H9 (cell line): ENCODE measurements at regions not wholly inside any gene's neighbourhood (a gene's known extent, or its start where the extent isn't known, plus 50 kb on each side); places are given as distances from the start of the nearest gene placed in this dataset.

Source experiments
- DNase-seq: peaks from one replicate; pipeline ENCODE4 v3.0.0-alpha.2; 2017
- H2AFZ ChIP-seq: one replicate; pipeline ENCODE4 v1.6.1; 2013; ENCODE audit warnings: mild to moderate bottlenecking, low read length, control low read depth, moderate library complexity
- H2AK5ac ChIP-seq: 2 replicates; pipeline ENCODE4 v1.6.1; 2013; ENCODE audit warnings: low read length, control low read depth, mixed read lengths; ENCODE audit not compliant: insufficient read length
- H2BK120ac ChIP-seq: one replicate; pipeline ENCODE4 v1.6.1; 2013; ENCODE audit warnings: low read depth, mild to moderate bottlenecking, low read length, control low read depth, inconsistent platforms; ENCODE audit not compliant: poor library complexity, severe bottlenecking
- H2BK12ac ChIP-seq: 2 replicates; pipeline ENCODE4 v1.6.1; 2013; ENCODE audit warnings: low read length, control low read depth, mixed read lengths, low read depth; ENCODE audit not compliant: insufficient read length
- H2BK15ac ChIP-seq: 2 replicates; pipeline ENCODE4 v1.6.1; 2013; ENCODE audit warnings: low read depth, low read length, control low read depth
- H2BK20ac ChIP-seq: one replicate; pipeline ENCODE4 v1.6.1; 2013; ENCODE audit warnings: low read depth, mild to moderate bottlenecking, low read length, control low read depth, inconsistent platforms; ENCODE audit not compliant: poor library complexity, severe bottlenecking
- H2BK5ac ChIP-seq: 2 replicates; pipeline ENCODE4 v1.6.1; 2013; ENCODE audit warnings: low read length, control low read depth, mixed read lengths; ENCODE audit not compliant: insufficient read length
- H3K14ac ChIP-seq: 2 replicates; pipeline ENCODE4 v1.6.1; 2013; ENCODE audit warnings: low read length, control low read depth; ENCODE audit not compliant: insufficient read depth
- H3K18ac ChIP-seq: 2 replicates; pipeline ENCODE4 v1.6.1; 2013; ENCODE audit warnings: low read depth, mild to moderate bottlenecking, mixed read lengths, low read length, control low read depth; ENCODE audit not compliant: insufficient read length
- H3K23ac ChIP-seq: 2 replicates; pipeline ENCODE4 v1.6.1; 2013; ENCODE audit warnings: low read length, control low read depth, mixed read lengths, low read depth; ENCODE audit not compliant: insufficient read length
- H3K23me2 ChIP-seq: 2 replicates; pipeline ENCODE4 v1.6.1; 2013; ENCODE audit warnings: low read depth, mild to moderate bottlenecking, mixed read lengths, low read length, control low read depth; ENCODE audit not compliant: insufficient read length, poor library complexity, severe bottlenecking
- H3K27ac ChIP-seq: 2 replicates; pipeline ENCODE4 v1.5.1; 2013; ENCODE audit warnings: low read length, control low read depth, mixed read lengths, low read depth; ENCODE audit not compliant: insufficient read length
- H3K27me3 ChIP-seq: 2 replicates; pipeline ENCODE4 v1.6.1; 2013; ENCODE audit warnings: low read length, control low read depth, inconsistent platforms; ENCODE audit not compliant: insufficient read depth
- H3K4ac ChIP-seq: 2 replicates; pipeline ENCODE4 v1.6.1; 2013; ENCODE audit warnings: low read depth, mild to moderate bottlenecking, control low read depth, inconsistent platforms, low read length, moderate library complexity
- H3K4me1 ChIP-seq: 2 replicates; pipeline ENCODE4 v1.6.1; 2013; ENCODE audit warnings: low read length, control low read depth, inconsistent platforms; ENCODE audit not compliant: insufficient read depth
- H3K4me2 ChIP-seq: 2 replicates; pipeline ENCODE4 v1.6.1; 2013; ENCODE audit warnings: low read length, control low read depth, mixed read lengths; ENCODE audit not compliant: insufficient read length, insufficient read depth
- H3K56ac ChIP-seq: 2 replicates; pipeline ENCODE4 v1.6.1; 2013; ENCODE audit warnings: low read depth, mild to moderate bottlenecking, mixed read lengths, low read length, control low read depth; ENCODE audit not compliant: insufficient read length
- H3K79me1 ChIP-seq: 2 replicates; pipeline ENCODE4 v1.6.1; 2013; ENCODE audit warnings: low read depth, mild to moderate bottlenecking, moderate library complexity, low read length, control low read depth, inconsistent platforms; ENCODE audit not compliant: insufficient read depth, poor library complexity, severe bottlenecking
- H3K79me2 ChIP-seq: 2 replicates; pipeline ENCODE4 v1.6.1; 2013; ENCODE audit warnings: low read length, control low read depth, inconsistent platforms; ENCODE audit not compliant: insufficient read depth
- H3K9ac ChIP-seq: 2 replicates; pipeline ENCODE4 v1.6.1; 2013; ENCODE audit warnings: low read length, control low read depth, mixed read lengths; ENCODE audit not compliant: insufficient read length; ENCODE audit errors: extremely low read depth
- H3K9me3 ChIP-seq: one replicate; pipeline ENCODE4 v1.6.1; 2013; ENCODE audit warnings: low read depth, low read length, inconsistent platforms; ENCODE audit not compliant: control insufficient read depth
- H3T11ph ChIP-seq: one replicate; pipeline ENCODE4 v1.6.1; 2013; ENCODE audit warnings: mild to moderate bottlenecking, low read length, control low read depth, inconsistent platforms
- H4K20me1 ChIP-seq: one replicate; pipeline ENCODE4 v1.6.1; 2013; ENCODE audit not compliant: control insufficient read depth, insufficient read length, insufficient read depth
- H4K5ac ChIP-seq: 2 replicates; pipeline ENCODE4 v1.6.1; 2013; ENCODE audit warnings: low read depth, mild to moderate bottlenecking, mixed read lengths, low read length, control low read depth; ENCODE audit not compliant: insufficient read length
- H4K8ac ChIP-seq: replicated peaks from 2 replicates; pipeline ENCODE4 v1.6.1; 2013; ENCODE audit warnings: low read length, control low read depth, mixed read lengths, low read depth; ENCODE audit not compliant: insufficient read length
- H4K91ac ChIP-seq: 2 replicates; pipeline ENCODE4 v1.6.1; 2013; ENCODE audit warnings: low read depth, mild to moderate bottlenecking, moderate library complexity, mixed read lengths, low read length, control low read depth; ENCODE audit not compliant: insufficient read length
- H3K27ac Mint-ChIP-seq, 3 experiments: 2 replicates in 2 of 3; 3 replicates in 1 of 3; pipeline ENCODE4 v1.8.0; 2020 to 2021; ENCODE audit warnings: mixed read lengths in 3 of 3, mild to moderate bottlenecking in 1 of 3, moderate library complexity in 1 of 3
- H3K27me3 Mint-ChIP-seq: 2 replicates; pipeline ENCODE4 v1.8.0; 2021; ENCODE audit warnings: low read depth, mild to moderate bottlenecking, moderate library complexity, mixed read lengths
- H3K36me3 Mint-ChIP-seq, 3 experiments: 2 replicates in 2 of 3; 3 replicates in 1 of 3; pipeline ENCODE4 v1.8.0; 2020 to 2021; ENCODE audit warnings: low read depth in 3 of 3, mixed read lengths in 3 of 3; ENCODE audit not compliant: insufficient read depth in 1 of 3
- H3K4me1 Mint-ChIP-seq, 2 experiments: 2 replicates each; pipeline ENCODE4 v1.8.0; 2020; ENCODE audit warnings: mixed read lengths in 2 of 2
- H3K4me3 Mint-ChIP-seq, 2 experiments: 2 replicates in 1 of 2; 3 replicates in 1 of 2; pipeline ENCODE4 v1.8.0; 2020 to 2021; ENCODE audit warnings: mild to moderate bottlenecking in 2 of 2, mixed read lengths in 2 of 2, moderate library complexity in 1 of 2
- H3K9me3 Mint-ChIP-seq, 2 experiments: 2 replicates in 1 of 2; 3 replicates in 1 of 2; pipeline ENCODE4 v1.8.0; 2020; ENCODE audit warnings: mild to moderate bottlenecking in 2 of 2, mixed read lengths in 2 of 2, moderate library complexity in 1 of 2
- CTCF ChIP-seq: fragments of 200-600 bp; sonication (generic); conservative IDR thresholded peaks from 3 replicates; pipeline ENCODE4 v1.8.0; 2021; ENCODE audit warnings: antibody characterized with exemption, mild to moderate bottlenecking
- WGBS: extraction: QIAGEN DNeasy Blood & Tissue Kit; methylation state at CpG from one replicate; pipeline ENCODE4 v1.1.7; 2013; ENCODE audit warnings: missing lambda C conversion rate, low lambda C conversion rate, mixed read lengths; ENCODE audit not compliant: insufficient read length; ENCODE audit errors: extremely low coverage; 5-methylcytosine and 5-hydroxymethylcytosine counted together

- Histone ChIP-seq H3K27me3 (no peaks in the 10 kb centered on the region), H3K79me2 (no peaks in the 10 kb centered on the region), H3K27ac (no peak overlapping the region), H2AFZ (no peak overlapping the region), H4K20me1 (no peaks in the 10 kb centered on the region), H3K9me3 (no peaks in the 10 kb centered on the region), H3K14ac (no peak overlapping the region), H2BK15ac (no peak overlapping the region), H4K8ac (no peak overlapping the region), H3K23ac (no peak overlapping the region), H3K79me1 (no peaks in the 10 kb centered on the region), H2BK20ac (no peak overlapping the region), H2BK120ac (no peak overlapping the region), H3K4me1 (no peaks in the 10 kb centered on the region), H3K18ac (no peak overlapping the region), H3K4ac (no peak overlapping the region), H3K9ac (no peak overlapping the region), H3K4me2 (no peak overlapping the region), H4K5ac (no peak overlapping the region), H2BK12ac (no peak overlapping the region), H3T11ph (no peak overlapping the region), H3K56ac (no peak overlapping the region), H2BK5ac (no peak overlapping the region), H3K23me2 (no peaks in the 10 kb centered on the region), H4K91ac (no peak overlapping the region), H2AK5ac (no peak overlapping the region)
- H3K36me3 Mint-ChIP-seq = peaks cover 0 to 2% (median 0%) of the 10 kb centered on the region in 3 experiments; a peak in 1 of 7 replicates
- 0 out of 4 replicates have a peak, but pooled peaks cover 0 to 2% of the 10 kb centered on the region in 2 experiments for H3K4me1 Mint-ChIP-seq
- no CpG with 5 or more reads among the region's 2 CpGs for WGBS
- H3K27ac Mint-ChIP-seq = no peak overlapping the region
- no peak for TF ChIP-seq CTCF
- no peak for DNase-seq
- no peak overlapping the region for H3K4me3 Mint-ChIP-seq
- H3K27me3 Mint-ChIP-seq = no peaks in the 10 kb centered on the region
- peaks cover 0 to under 1% of the 10 kb centered on the region in 2 experiments; a peak in 1 of 5 replicates for H3K9me3 Mint-ChIP-seq
Measured at GRCh38 chr14:82501554-82501953, 967.9 kb upstream of the SEL1L start.
